Erythroblast (primary cell): ENCODE measurements at regions not wholly inside any gene's neighbourhood (a gene's known extent, or its start where the extent isn't known, plus 50 kb on each side); places are given as distances from the start of the nearest gene placed in this dataset.

Experiments used
- GATA1 ChIP-seq: IDR thresholded peaks from 2 replicates; pipeline ENCODE4 v1.6.1; 2011; ENCODE audit warnings: low read depth, mild to moderate bottlenecking, control low read depth, low read length, moderate library complexity
- POLR2A ChIP-seq: IDR thresholded peaks from 2 replicates; pipeline ENCODE4 v1.6.1; 2011; ENCODE audit warnings: mild to moderate bottlenecking, low read length

DNA sequence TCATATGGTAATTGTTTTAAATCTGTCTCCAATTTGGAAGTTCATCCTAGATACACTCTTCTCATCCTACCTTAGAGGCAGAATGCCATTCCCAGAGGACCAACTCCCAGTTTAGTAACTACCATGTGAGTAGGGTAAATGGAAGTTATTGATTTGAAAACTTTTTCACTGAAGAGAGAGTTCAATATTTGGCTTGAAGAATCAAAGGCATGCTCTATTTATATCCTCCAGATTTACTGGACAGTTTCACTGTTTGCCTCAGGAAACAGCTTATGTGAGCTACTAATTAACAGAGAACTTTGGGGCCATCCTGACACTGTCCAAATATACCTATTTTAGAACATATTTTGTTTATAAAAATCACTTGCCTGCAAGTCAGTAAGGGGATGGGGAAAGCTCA is 607.2 kb upstream of the GYPC start:
- TF ChIP-seq POLR2A (no peak), GATA1 (no peak)
